ENCODE measurements at regions not wholly inside any gene's neighbourhood (a gene's known extent, or its start where the extent isn't known, plus 50 kb on each side); places are given as distances from the start of the nearest gene placed in this dataset.
"Not testable (repeated sequence)": the region's sequence is repeated elsewhere in the genome, so short reads cannot be mapped to it uniquely, and the experiment has no call there.

DNA sequence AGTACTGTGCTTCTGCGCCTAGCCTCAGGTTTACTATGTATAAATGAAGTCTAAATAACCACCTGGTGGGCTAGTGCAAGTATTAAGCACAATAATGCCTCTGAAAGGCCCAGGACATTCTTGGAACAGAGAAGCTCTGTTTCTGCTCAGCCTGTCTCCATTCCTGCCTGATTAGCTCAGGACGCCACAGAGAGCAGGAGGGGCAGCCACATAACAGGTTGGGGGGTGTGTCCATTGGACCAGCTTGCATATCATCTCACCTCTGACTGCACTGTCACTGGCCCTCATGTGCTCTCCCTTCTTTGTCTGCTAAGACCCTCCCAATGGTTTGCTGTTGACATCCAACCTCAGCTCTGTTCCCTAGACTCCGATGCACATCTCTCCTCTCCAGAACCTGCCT lies 52.8 kb upstream of the IKZF1 start:
- Mint-ChIP-seq H3K36me3 (peaks cover 9% of the 10 kb centered on the region), H3K4me3 (no peak overlapping the region), H3K27me3 (no peaks in the 10 kb centered on the region), H3K9me3 (peaks cover 9% of the 10 kb centered on the region), H3K27ac (no peak overlapping the region), H3K4me1 (no peaks in the 10 kb centered on the region)
- no peak for ATAC-seq

DNA sequence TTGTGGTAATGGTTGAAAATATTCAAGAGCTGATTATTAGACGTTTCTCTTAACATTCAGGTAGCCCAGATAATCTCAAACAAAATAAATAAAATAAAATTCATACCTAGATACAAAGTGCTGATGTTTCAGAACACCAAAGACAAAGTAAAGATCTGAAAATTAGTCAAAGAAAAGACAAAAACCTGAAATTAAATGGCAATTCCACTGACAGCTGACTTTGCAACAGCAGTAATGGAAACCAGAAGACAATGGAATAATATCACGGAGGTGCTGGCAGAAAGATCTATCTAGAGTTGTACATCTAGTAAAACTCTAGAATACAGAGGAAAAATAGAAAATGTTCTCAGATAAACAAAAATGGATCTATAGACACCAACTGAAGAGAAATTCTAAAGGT lies 58.0 kb upstream of the IKZF1 start:
- Mint-ChIP-seq H3K36me3 (peaks cover 15% of the 10 kb centered on the region), H3K27me3 (no peaks in the 10 kb centered on the region), H3K27ac (no peak overlapping the region), H3K9me3 (peaks cover 21% of the 10 kb centered on the region), H3K4me1 (peaks cover 8% of the 10 kb centered on the region), H3K4me3 (no peak overlapping the region)
- ATAC-seq = no peak

DNA sequence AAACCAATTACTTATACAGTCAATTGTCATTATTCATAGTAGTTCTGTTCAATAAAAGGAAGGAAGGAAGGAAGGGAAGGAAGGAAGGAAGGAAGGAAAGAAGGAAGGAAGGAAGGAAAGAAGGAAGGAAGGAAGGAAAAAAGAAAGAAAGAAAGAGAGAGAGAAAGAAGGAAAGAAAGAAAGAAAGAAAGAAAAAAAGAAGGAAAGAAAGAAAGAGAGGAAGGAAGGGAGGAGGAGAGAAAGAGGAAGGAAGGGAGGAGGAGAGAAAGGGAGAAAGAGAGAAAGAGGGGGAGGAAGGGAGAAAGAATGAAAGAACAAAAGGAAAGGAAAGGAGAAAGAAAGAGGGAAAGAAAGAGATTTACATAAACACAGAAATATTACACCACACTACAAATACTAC lies 62.4 kb upstream of the IKZF1 start:
- not testable (repeated sequence) for H3K27ac Mint-ChIP-seq, H3K36me3 Mint-ChIP-seq, H3K4me3 Mint-ChIP-seq, H3K27me3 Mint-ChIP-seq, ATAC-seq
- Mint-ChIP-seq H3K9me3 (peaks cover 16% of the 10 kb centered on the region), H3K4me1 (peaks cover 16% of the 10 kb centered on the region)

DNA sequence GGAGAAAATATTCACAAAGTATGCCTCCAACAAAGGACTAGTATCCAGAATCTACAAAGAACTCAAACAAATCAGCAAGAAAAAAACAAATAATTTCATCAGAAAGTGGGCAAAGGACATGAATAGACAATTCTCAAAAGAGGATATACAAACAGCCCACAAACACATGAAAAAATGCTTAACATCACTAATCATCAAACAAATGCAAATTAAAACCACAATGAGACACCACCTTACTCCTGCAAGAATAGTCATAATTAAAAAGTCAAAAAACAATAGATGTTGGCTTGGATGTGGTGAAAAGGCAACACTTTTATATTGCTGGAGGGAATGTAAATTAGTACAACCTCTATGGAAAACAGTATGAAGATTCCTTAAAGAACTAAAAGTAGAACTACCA lies 63.8 kb upstream of the IKZF1 start:
- H3K4me1 Mint-ChIP-seq = peaks cover 16% of the 10 kb centered on the region
- not testable (repeated sequence) for H3K27me3 Mint-ChIP-seq, ATAC-seq, H3K36me3 Mint-ChIP-seq, H3K4me3 Mint-ChIP-seq, H3K27ac Mint-ChIP-seq
- peaks cover 16% of the 10 kb centered on the region for H3K9me3 Mint-ChIP-seq

DNA sequence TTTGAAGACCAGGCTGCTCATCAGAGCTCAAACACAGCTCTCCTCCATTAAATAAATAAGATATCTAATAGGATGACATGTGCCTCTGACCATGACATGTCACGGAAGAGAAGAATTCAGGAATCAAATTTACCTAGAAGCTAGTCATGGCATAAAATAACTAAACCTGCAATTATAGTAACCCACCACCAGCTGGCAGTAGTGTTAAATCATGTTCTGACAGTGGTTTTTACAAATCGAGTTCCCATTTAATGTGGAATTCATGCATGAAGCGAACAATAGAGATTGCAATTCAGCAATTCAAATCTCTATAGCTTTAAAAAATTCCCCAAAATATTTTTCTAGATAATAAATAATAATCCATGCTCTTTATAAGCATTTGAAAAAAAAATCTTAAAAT lies 74.6 kb upstream of the IKZF1 start:
- peaks cover 8% of the 10 kb centered on the region for H3K36me3 Mint-ChIP-seq
- no peak for ATAC-seq
- H3K4me3 Mint-ChIP-seq = no peak overlapping the region
- H3K4me1 Mint-ChIP-seq = peaks cover 9% of the 10 kb centered on the region
- H3K27me3 Mint-ChIP-seq = no peaks in the 10 kb centered on the region
- no peak overlapping the region for H3K27ac Mint-ChIP-seq
- H3K9me3 Mint-ChIP-seq = no peaks in the 10 kb centered on the region

DNA sequence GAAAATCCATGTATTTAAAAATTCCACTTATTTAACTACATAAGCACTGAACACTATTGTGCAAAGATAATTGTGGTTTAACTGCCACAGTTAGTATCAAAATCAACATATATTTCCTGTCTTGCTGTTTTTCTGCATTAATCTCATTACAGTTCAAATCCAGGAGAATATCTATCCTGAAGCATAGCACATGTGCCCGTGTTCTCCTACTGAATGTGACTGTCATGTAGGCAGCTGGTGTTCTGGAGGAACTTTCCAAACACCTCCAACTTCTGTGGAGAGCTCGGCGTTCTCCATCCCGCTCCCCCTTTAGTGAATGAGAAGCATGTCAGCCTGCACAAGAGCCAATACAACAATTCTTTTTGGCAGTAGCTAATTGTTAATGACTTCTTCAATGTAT lies 76.4 kb upstream of the IKZF1 start:
- Mint-ChIP-seq H3K27me3 (no peaks in the 10 kb centered on the region), H3K9me3 (no peaks in the 10 kb centered on the region), H3K4me1 (peaks cover 9% of the 10 kb centered on the region), H3K4me3 (no peak overlapping the region), H3K27ac (no peak overlapping the region), H3K36me3 (peaks cover 8% of the 10 kb centered on the region)
- ATAC-seq = no peak

DNA sequence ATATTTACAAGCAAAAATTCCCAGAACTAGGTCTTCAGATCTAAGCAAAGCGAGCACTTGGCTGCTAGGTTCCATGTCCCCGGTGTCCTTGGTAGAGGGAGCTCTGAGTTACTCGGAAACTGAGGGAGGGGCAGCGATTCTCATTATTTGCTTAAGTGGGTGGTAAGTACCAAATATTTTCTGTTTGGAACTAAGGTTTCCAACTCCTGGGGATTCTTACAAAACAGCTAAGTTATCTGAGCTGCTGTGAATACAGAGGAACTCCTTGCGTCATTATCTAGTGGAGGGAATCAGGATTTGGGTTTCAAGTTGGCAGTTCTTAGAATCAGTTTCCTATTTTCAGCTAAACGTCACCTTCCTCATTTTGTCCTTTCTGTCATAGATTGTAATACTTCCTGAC lies 76.8 kb upstream of the IKZF1 start:
- peaks cover 8% of the 10 kb centered on the region for H3K36me3 Mint-ChIP-seq
- H3K27ac Mint-ChIP-seq = no peak overlapping the region
- no peak overlapping the region for H3K4me3 Mint-ChIP-seq
- H3K9me3 Mint-ChIP-seq = no peaks in the 10 kb centered on the region
- no peak for ATAC-seq
- H3K4me1 Mint-ChIP-seq = peaks cover 9% of the 10 kb centered on the region
- H3K27me3 Mint-ChIP-seq = no peaks in the 10 kb centered on the region

DNA sequence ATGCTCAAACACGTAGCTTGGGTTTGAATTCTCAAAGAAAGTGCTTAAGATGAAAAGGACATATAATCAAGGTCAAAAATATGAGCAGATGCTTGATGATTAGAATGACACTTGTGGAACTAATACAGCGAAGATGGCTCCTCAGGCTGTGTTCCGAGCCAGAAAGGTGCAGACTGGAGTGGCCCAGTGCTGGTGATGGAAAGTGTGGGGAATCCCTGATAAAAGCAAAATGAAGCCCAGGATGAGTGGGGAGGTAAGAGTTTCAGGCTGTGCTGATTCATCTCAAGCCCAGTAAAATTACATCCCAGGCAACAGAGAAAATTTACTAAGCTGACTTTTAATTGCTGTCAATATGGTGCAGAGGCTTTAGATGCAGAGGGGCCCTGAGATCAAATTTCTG lies 77.8 kb upstream of the IKZF1 start:
- H3K36me3 Mint-ChIP-seq = peaks cover 8% of the 10 kb centered on the region
- peaks cover 3% of the 10 kb centered on the region for H3K9me3 Mint-ChIP-seq
- H3K4me1 Mint-ChIP-seq = peaks cover 9% of the 10 kb centered on the region
- H3K27me3 Mint-ChIP-seq = no peaks in the 10 kb centered on the region
- peak; percentile 48 for ATAC-seq
- no peak overlapping the region for H3K27ac Mint-ChIP-seq
- no peak overlapping the region for H3K4me3 Mint-ChIP-seq

DNA sequence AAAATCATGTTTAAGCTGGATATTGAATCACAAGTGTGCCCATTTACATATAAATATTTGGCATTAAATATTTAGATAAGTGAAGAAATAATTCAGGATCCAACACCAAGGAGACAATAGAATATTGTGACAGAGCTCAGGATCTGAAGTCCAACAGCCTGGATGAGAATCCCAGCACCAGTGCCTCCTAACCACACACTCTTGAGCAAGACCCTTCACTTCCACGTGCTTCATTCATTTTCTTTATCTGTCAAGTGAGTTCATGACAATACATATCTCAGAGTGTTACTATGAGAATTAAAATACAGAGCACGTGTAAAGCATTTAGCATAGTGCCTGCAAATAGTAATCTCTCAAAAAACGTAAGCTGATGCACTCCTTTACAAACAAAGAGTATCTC lies 78.4 kb upstream of the IKZF1 start:
- peaks cover 8% of the 10 kb centered on the region for H3K36me3 Mint-ChIP-seq
- peaks cover 9% of the 10 kb centered on the region for H3K4me1 Mint-ChIP-seq
- no peaks in the 10 kb centered on the region for H3K27me3 Mint-ChIP-seq
- H3K4me3 Mint-ChIP-seq = no peak overlapping the region
- ATAC-seq = no peak
- peaks cover 6% of the 10 kb centered on the region for H3K9me3 Mint-ChIP-seq
- no peak overlapping the region for H3K27ac Mint-ChIP-seq

DNA sequence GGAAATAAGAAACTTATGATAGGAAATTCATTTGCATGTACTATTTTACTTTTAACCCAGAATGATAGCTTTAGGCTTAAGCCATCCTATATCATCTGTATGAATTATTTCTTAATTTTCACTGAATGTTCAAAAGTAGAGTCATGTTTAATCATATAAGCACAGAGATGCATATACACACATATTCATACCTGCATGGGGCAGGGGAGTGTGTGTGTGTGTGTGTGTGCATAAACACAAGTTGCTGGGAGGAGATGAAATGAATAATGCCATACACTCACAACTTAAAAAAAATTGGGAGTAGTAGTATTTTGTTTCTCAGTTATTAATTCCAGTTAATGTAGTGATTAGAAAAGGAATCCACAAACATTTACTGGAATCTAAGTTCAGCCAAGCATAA lies 83.1 kb upstream of the IKZF1 start:
- H3K4me1 Mint-ChIP-seq = peaks cover 3% of the 10 kb centered on the region
- no peak for ATAC-seq
- peaks cover 10% of the 10 kb centered on the region for H3K9me3 Mint-ChIP-seq
- H3K4me3 Mint-ChIP-seq = no peak overlapping the region
- H3K27ac Mint-ChIP-seq = no peak overlapping the region
- H3K27me3 Mint-ChIP-seq = no peaks in the 10 kb centered on the region
- no peaks in the 10 kb centered on the region for H3K36me3 Mint-ChIP-seq

DNA sequence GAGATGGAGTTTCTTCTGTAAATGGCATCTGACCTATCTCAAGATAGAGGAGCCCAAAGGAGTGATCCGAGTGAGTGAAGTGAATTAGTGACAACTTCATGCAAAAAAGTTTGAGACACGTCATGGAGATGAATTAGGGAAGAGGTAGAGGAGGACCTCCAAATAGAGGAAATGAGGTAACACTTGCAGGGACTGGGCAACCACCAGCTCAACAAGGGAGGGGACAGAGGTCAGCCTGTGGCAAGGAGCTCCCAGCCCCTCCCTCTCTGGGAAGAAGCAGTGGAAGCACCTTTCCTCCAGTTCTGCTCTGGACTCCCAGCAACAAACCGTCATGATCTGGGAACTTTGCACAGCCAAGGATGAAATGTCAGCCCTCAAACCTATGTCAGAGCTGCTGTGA lies 83.5 kb upstream of the IKZF1 start:
- Mint-ChIP-seq H3K4me1 (no peaks in the 10 kb centered on the region), H3K4me3 (no peak overlapping the region), H3K27ac (no peak overlapping the region), H3K27me3 (no peaks in the 10 kb centered on the region), H3K9me3 (peaks cover 10% of the 10 kb centered on the region), H3K36me3 (no peaks in the 10 kb centered on the region)
- ATAC-seq = no peak

DNA sequence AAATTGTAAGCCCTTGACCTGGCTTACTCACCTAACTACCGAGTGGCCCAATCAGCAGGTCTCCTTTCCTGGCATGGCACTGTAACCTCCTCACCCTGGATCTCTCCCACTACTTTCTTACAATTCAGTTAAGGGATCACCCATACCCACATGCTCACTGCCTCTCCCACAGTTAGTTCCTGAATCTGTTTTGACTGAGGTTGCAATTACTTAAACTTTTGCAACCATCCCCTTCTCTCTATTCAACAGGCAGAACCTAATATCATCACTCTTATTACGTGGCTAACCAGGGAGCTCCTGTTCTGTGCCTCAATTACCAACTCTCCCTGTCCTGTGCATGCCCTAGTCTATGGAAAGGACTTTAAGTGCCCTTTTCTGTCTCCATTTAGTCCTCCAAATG lies 84.2 kb upstream of the IKZF1 start:
- Mint-ChIP-seq H3K4me1 (no peaks in the 10 kb centered on the region), H3K27me3 (no peaks in the 10 kb centered on the region), H3K36me3 (no peaks in the 10 kb centered on the region), H3K27ac (no peak overlapping the region), H3K4me3 (no peak overlapping the region), H3K9me3 (peaks cover 10% of the 10 kb centered on the region)
- no peak for ATAC-seq

DNA sequence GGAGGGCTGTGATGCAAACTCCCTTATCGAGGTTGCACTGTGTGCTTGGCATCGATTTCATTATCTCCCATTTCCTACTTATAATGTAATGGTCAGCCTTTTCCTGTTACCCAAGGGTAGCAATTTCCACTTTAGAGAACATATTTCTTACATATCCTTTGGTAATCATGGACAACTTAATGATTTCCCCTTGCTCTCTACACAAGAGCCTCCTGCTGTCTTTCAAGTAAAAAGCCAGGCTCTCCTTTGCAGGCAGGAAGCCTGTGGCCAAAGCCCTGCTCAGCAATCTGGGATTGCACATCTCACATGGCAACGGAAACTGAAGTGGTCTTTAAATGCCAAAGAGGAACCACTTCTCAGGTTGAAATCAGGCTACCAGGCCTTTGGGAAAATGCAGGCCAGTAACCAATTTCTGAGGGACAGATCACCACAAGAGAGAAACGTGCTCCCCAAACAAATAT lies 86.7 kb upstream of the IKZF1 start:
- Mint-ChIP-seq H3K9me3 (peaks cover 10% of the 10 kb centered on the region), H3K36me3 (no peaks in the 10 kb centered on the region), H3K4me1 (peaks cover 15% of the 10 kb centered on the region), H3K4me3 (no peak overlapping the region), H3K27ac (no peak overlapping the region), H3K27me3 (no peaks in the 10 kb centered on the region)
- ATAC-seq = no peak

DNA sequence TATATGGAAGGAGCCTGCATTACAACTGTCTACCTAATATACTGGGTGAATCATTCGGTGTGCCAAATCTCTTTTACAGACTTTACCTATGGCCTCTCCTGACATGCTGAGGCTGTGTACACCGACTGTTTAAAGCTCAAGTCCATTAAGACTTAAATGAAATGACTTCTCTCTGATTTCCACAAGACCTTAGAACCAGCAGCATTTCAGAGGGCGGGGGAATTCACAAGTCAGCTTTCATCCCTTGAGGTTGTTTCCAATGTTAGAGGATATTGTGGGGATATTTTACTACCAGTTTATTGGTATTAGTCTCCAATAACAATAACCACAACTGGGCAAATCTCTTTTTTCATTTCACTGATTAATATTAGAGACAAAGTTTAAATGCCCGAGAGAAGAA lies 87.1 kb upstream of the IKZF1 start:
- Mint-ChIP-seq H3K4me3 (no peak overlapping the region), H3K9me3 (peaks cover 10% of the 10 kb centered on the region), H3K27me3 (no peaks in the 10 kb centered on the region), H3K36me3 (no peaks in the 10 kb centered on the region), H3K4me1 (peaks cover 19% of the 10 kb centered on the region), H3K27ac (no peak overlapping the region)
- ATAC-seq = no peak

DNA sequence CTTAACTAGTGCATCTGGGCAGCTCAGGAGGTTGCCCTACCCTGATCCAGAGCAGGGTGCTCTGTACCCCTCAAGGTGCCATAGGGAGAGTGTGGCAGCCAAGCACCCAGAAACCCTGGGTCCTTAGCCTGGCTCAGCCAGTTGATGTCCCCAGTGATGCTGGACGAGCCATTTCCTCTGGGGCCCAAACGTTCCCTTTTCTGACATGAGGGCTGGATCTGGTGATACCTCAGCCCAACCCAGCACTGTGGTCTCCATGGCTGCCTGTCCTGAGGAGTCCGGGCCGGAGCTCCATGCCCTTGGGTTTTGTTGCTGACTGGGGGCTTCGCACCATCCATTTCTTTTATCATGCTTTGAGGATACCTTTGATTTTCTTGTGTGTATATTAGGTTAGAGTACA lies 87.9 kb upstream of the IKZF1 start:
- Mint-ChIP-seq H3K27ac (no peak overlapping the region), H3K4me3 (no peak overlapping the region), H3K4me1 (peaks cover 26% of the 10 kb centered on the region), H3K27me3 (no peaks in the 10 kb centered on the region), H3K36me3 (no peaks in the 10 kb centered on the region), H3K9me3 (peaks cover 7% of the 10 kb centered on the region)
- no peak for ATAC-seq

DNA sequence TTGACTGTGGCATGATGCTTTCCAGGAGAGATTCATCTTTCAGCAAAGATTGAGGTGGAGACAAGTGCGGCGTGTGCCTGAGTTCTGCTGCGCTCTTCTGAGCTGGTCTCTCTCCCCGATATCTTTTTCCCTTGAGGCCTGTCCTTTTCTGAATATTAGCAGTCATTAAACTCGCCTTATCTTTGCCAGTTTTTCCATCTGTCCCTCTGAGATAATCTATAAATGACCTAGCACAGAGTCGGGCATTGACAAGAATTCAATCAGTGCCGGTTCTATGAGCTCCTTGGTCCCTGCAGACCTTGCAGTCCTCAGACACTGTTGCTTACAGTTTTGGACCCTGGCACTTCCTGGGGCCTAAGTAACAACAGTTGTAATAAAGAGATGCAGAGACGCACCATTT lies 89.7 kb upstream of the IKZF1 start:
- Mint-ChIP-seq H3K36me3 (no peaks in the 10 kb centered on the region), H3K27ac (peak overlapping the region; percentile 7), H3K4me1 (peaks cover 40% of the 10 kb centered on the region), H3K27me3 (no peaks in the 10 kb centered on the region), H3K4me3 (no peak overlapping the region), H3K9me3 (no peaks in the 10 kb centered on the region)
- ATAC-seq = no peak

DNA sequence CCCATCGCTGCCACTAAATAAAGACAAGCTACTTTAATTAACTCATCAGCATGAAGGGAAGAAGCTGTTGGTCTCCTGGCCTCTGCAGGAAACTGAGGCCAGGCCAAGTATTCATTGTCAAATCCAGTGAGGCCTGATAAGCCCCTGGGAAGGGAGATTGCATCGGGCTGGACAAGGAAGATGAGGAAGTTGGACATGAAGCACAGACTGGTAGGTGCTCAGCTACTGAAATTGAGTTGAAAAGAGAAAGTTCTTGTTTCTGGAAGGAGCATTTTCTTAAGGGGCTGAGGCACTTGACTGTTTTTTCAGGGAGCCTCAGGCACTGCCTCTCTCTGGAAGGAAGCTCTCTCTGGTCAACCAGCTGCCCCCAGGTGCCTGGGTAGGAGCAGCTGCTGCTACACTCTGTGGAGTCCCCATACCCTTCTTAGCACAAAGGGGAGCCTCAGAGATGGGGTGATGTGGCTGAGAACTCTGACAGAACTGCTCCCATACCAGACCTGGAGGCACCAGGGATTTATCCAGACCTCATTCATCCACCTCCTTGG lies 90.3 kb upstream of the IKZF1 start:
- Mint-ChIP-seq H3K4me1 (peaks cover 42% of the 10 kb centered on the region), H3K36me3 (no peaks in the 10 kb centered on the region), H3K4me3 (no peak overlapping the region), H3K27ac (peak overlapping the region; percentile 7), H3K27me3 (no peaks in the 10 kb centered on the region), H3K9me3 (no peaks in the 10 kb centered on the region)
- ATAC-seq = no peak
